IMR-90 (cell line): ENCODE measurements at regions not wholly inside any gene's neighbourhood (a gene's known extent, or its start where the extent isn't known, plus 50 kb on each side); places are given as distances from the start of the nearest gene placed in this dataset.
"Not testable (repeated sequence)": the region's sequence is repeated elsewhere in the genome, so short reads cannot be mapped to it uniquely, and the experiment has no call there.

ENCODE experiments used
- ATAC-seq: fragments of 200-7000 bp; cut with Tn5 transposase; 2 replicates; pipeline ENCODE4 v1.9.1; 2020; ENCODE audit warnings: low read depth, mild to moderate bottlenecking, moderate library complexity
- BruUV-seq: library from RNA; stranded (reverse); fragments of 400-500 nt; replicated peaks from 2 replicates; lab custom pipeline; 2021; lab: Mats Ljungman, UMichigan
- CTCF ChIA-PET: fragments of 300-600 bp; formaldehyde crosslinking; extraction: SDS; loops from one replicate; lab custom pipeline; 2021; ENCODE audit warnings: antibody characterized with exemption; lab: Yijun Ruan, JAX
- POLR2A ChIA-PET: fragments of 300-600 bp; sonication (Branson Sonifier 250); formaldehyde crosslinking; loops from one replicate; lab custom pipeline; 2022; ENCODE audit warnings: antibody characterized with exemption; ENCODE audit not compliant: unreplicated experiment; lab: Charles Lee
- DNase-seq: peaks from one replicate; pipeline ENCODE4 v3.0.0; 2013
- H2AFZ ChIP-seq: replicated peaks from 2 replicates; pipeline ENCODE3; 2013; ENCODE audit warnings: low read length, mild to moderate bottlenecking; ENCODE audit not compliant: poor library complexity
- H2AK5ac ChIP-seq: 2 replicates; pipeline ENCODE4 v1.6.1; 2013; ENCODE audit warnings: low read depth, low read length, inconsistent platforms
- H2AK9ac ChIP-seq: replicated peaks from 2 replicates; pipeline ENCODE3; 2013; ENCODE audit warnings: mild to moderate bottlenecking, low read depth, low read length, moderate library complexity; ENCODE audit not compliant: poor library complexity
- H2BK120ac ChIP-seq: 2 replicates; pipeline ENCODE4 v1.6.1; 2013; ENCODE audit warnings: low read depth, low read length, inconsistent platforms
- H2BK15ac ChIP-seq: 3 replicates; pipeline ENCODE4 v1.6.1; 2013; ENCODE audit warnings: low read depth, low read length, inconsistent platforms
- H2BK20ac ChIP-seq: 2 replicates; pipeline ENCODE4 v1.6.1; 2013; ENCODE audit warnings: low read depth, mild to moderate bottlenecking, inconsistent platforms, low read length, moderate library complexity
- H2BK5ac ChIP-seq: 2 replicates; pipeline ENCODE4 v1.6.1; 2013; ENCODE audit warnings: mild to moderate bottlenecking, low read depth, low read length, inconsistent platforms; ENCODE audit not compliant: poor library complexity, severe bottlenecking
- H3K14ac ChIP-seq: replicated peaks from 2 replicates; pipeline ENCODE4 v1.6.1; 2013; ENCODE audit warnings: low read depth, low read length, inconsistent platforms
- H3K18ac ChIP-seq: 2 replicates; pipeline ENCODE4 v1.6.1; 2013; ENCODE audit warnings: low read depth, low read length, control low read depth
- H3K23ac ChIP-seq: 2 replicates; pipeline ENCODE4 v1.6.1; 2013; ENCODE audit warnings: low read depth, low read length, inconsistent platforms
- H3K27ac ChIP-seq: 2 replicates; pipeline ENCODE4 v1.5.1; 2013; ENCODE audit warnings: mild to moderate bottlenecking, control low read depth, low read length; ENCODE audit not compliant: insufficient read depth
- H3K27me3 ChIP-seq: 2 replicates; pipeline ENCODE4 v1.6.1; 2013; ENCODE audit warnings: low read length; ENCODE audit not compliant: control insufficient read depth, insufficient read depth
- H3K36me3 ChIP-seq: 2 replicates; pipeline ENCODE4 v1.6.1; 2013; ENCODE audit warnings: low read length, mixed read lengths; ENCODE audit not compliant: control insufficient read depth, insufficient read depth
- H3K4ac ChIP-seq: 2 replicates; pipeline ENCODE4 v1.6.1; 2013; ENCODE audit warnings: low read depth, low read length, inconsistent platforms
- H3K4me1 ChIP-seq: 2 replicates; pipeline ENCODE4 v1.6.1; 2013; ENCODE audit warnings: low read length, mixed read lengths; ENCODE audit not compliant: control insufficient read depth, insufficient read depth
- H3K4me2 ChIP-seq: 2 replicates; pipeline ENCODE4 v1.6.1; 2013; ENCODE audit warnings: low read depth, mild to moderate bottlenecking, control low read depth, low read length, moderate library complexity
- H3K4me3 ChIP-seq: 2 replicates; pipeline ENCODE4 v1.5.1; 2013; ENCODE audit warnings: low read depth, mild to moderate bottlenecking, control low read depth, low read length, moderate library complexity; ENCODE audit not compliant: insufficient read depth
- H3K56ac ChIP-seq: 2 replicates; pipeline ENCODE4 v1.6.1; 2013; ENCODE audit warnings: low read length, inconsistent platforms; ENCODE audit not compliant: insufficient read depth; ENCODE audit errors: extremely low read depth
- H3K79me1 ChIP-seq, 2 experiments: 2 replicates each; pipeline ENCODE4 v1.6.1; 2013; ENCODE audit warnings: low read length in 2 of 2, inconsistent platforms in 1 of 2, low read depth in 1 of 2
- H3K9ac ChIP-seq: 2 replicates; pipeline ENCODE4 v1.6.1; 2013; ENCODE audit warnings: low read depth, low read length, control low read depth
- H3K9me1 ChIP-seq: 2 replicates; pipeline ENCODE4 v1.6.1; 2013; ENCODE audit warnings: low read length, inconsistent platforms; ENCODE audit not compliant: insufficient read depth
- H3K9me3 ChIP-seq: 2 replicates; pipeline ENCODE4 v1.6.1; 2013; ENCODE audit warnings: low read length; ENCODE audit not compliant: control insufficient read depth, insufficient read depth
- H4K20me1 ChIP-seq: 2 replicates; pipeline ENCODE4 v1.6.1; 2013; ENCODE audit warnings: low read length, inconsistent platforms; ENCODE audit not compliant: insufficient read depth
- H4K5ac ChIP-seq: 2 replicates; pipeline ENCODE4 v1.6.1; 2013; ENCODE audit warnings: mild to moderate bottlenecking, low read depth, low read length, control low read depth
- H4K8ac ChIP-seq, 2 experiments: 2 replicates each; pipeline ENCODE4 v1.6.1; 2013; ENCODE audit warnings: low read depth in 2 of 2, low read length in 2 of 2, control low read depth in 1 of 2, inconsistent platforms in 1 of 2
- H4K91ac ChIP-seq: 2 replicates; pipeline ENCODE4 v1.6.1; 2013; ENCODE audit warnings: low read depth, low read length, inconsistent platforms; ENCODE audit not compliant: insufficient read depth
- CEBPB ChIP-seq: IDR thresholded peaks from 2 replicates; pipeline ENCODE4 v1.6.1; 2012; ENCODE audit warnings: low read depth, low read length, improper control_type of control experiment
- WGBS, 2 experiments: methylation state at CpG; one replicate each; pipeline versions ENCODE4 v1.1.5 to v1.1.7; 2013; ENCODE audit warnings: missing lambda C conversion rate in 2 of 2; ENCODE audit not compliant: insufficient read length in 1 of 2; ENCODE audit errors: extremely low coverage in 2 of 2; 5-methylcytosine and 5-hydroxymethylcytosine counted together
- dilution Hi-C: fragments of 300-500 bp; cut with HindIII; formaldehyde crosslinking; loops from one replicate; pipeline ENCODE4 v1.14.3; 2018; ENCODE audit warnings: low sequenced_read_pairs; ENCODE audit not compliant: unreplicated experiment
- in situ Hi-C: fragments of 300-500 bp; cut with MboI; formaldehyde crosslinking; loops from 3 replicates; pipeline ENCODE4 v1.14.3; 2019; ENCODE audit warnings: low sequenced_read_pairs, inconsistent platforms, mixed read lengths
- intact Hi-C: fragments of 100-400 bp; cut with micrococcal nuclease; formaldehyde crosslinking; loops from 2 replicates; pipeline ENCODE4 v1.10.0; 2022

DNA sequence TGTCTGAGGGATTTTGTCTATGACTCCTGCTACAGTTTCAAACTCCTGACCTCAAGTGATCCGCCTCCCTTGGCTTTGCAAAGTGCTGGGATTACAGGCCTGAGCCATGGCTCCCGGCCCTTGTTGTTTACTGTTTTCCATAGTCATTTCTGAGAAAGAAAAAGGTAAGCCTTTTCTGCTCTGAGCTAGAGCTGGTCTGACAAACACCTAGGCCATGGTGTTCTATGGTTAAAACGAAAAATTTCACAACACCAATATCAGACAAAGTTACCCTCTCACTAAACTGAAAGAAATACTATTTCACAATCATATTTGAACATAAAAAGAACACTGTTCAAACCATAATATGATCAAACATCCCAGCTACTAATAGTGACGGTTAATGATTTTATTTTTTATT, 57.5 kb downstream of the PPIAL4A start:
- H3K4me1 ChIP-seq, H3K36me3 ChIP-seq, H3K79me1 ChIP-seq, H3K4ac ChIP-seq, H2BK5ac ChIP-seq, H3K14ac ChIP-seq, BruUV-seq, H2BK120ac ChIP-seq, H3K9me1 ChIP-seq, intact Hi-C loops, in situ Hi-C loops, DNase-seq, H2AK9ac ChIP-seq, H2BK20ac ChIP-seq, H4K5ac ChIP-seq, H2AFZ ChIP-seq, ATAC-seq, H3K9me3 ChIP-seq, H3K18ac ChIP-seq, H3K27ac ChIP-seq, H3K9ac ChIP-seq, H2BK15ac ChIP-seq, H3K27me3 ChIP-seq, CTCF ChIA-PET, H4K20me1 ChIP-seq, H3K4me3 ChIP-seq, H4K91ac ChIP-seq, H3K4me2 ChIP-seq, H2AK5ac ChIP-seq, H3K23ac ChIP-seq, H3K56ac ChIP-seq, POLR2A ChIA-PET, H4K8ac ChIP-seq, dilution Hi-C loops: not testable (repeated sequence)
- TF ChIP-seq CEBPB: peak; percentile 20; the same call in 1 of the 2 replicates
- no CpG with 5 or more reads among the region's 4 CpGs for WGBS, 2 experiments

DNA sequence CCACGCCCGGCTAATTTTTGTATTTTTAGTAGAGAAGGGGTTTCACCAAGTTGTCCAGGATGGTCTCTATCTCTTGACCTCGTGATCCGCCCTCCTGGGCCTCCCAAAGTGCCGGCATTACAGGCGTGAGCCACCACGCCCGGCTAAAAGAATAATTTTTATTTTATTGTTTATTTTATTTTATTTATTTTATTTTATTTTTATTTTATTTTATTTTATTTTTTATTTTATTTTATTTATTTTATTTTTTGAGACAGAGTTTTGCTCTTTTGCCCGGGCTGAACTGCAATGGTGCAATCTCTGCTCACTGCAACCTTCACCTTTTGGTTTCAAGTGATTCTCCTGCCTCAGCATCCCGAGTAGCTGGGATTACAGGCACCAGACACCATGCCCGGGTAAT, 60.2 kb downstream of the PPIAL4A start:
- H3K4me3 ChIP-seq, H3K23ac ChIP-seq, H2AK9ac ChIP-seq, H2AFZ ChIP-seq, H3K9me3 ChIP-seq, H2BK5ac ChIP-seq, H2BK120ac ChIP-seq, H3K56ac ChIP-seq, dilution Hi-C loops, H3K36me3 ChIP-seq, H3K4me1 ChIP-seq, H3K9ac ChIP-seq, H3K9me1 ChIP-seq, H4K8ac ChIP-seq, DNase-seq, intact Hi-C loops, H3K4ac ChIP-seq, H2AK5ac ChIP-seq, H2BK20ac ChIP-seq, H3K27ac ChIP-seq, H3K4me2 ChIP-seq, POLR2A ChIA-PET, ATAC-seq, H4K5ac ChIP-seq, H4K20me1 ChIP-seq, H3K14ac ChIP-seq, CTCF ChIA-PET, in situ Hi-C loops, BruUV-seq, H3K79me1 ChIP-seq, H4K91ac ChIP-seq, H2BK15ac ChIP-seq, H3K27me3 ChIP-seq, H3K18ac ChIP-seq: not testable (repeated sequence)
- WGBS, 2 experiments: no CpG with 5 or more reads among the region's 11 CpGs
